Mammary epithelial cell (primary cell): ENCODE measurements at regions not wholly inside any gene's neighbourhood (a gene's known extent, or its start where the extent isn't known, plus 50 kb on each side); places are given as distances from the start of the nearest gene placed in this dataset.
"Not testable (repeated sequence)": the region's sequence is repeated elsewhere in the genome, so short reads cannot be mapped to it uniquely, and the experiment has no call there.

Source experiments
- CTCF ChIP-seq, 2 donors: IDR thresholded peaks in 1 of 2; conservative IDR thresholded peaks in 1 of 2; 2 replicates each; pipeline ENCODE4 v1.5.1; 2011 to 2012; ENCODE audit warnings: inconsistent platforms in 2 of 2, low read length in 2 of 2, mild to moderate bottlenecking in 2 of 2, control low read depth in 1 of 2, low read depth in 1 of 2; ENCODE audit not compliant: insufficient read depth in 1 of 2; ENCODE audit errors: extremely low read depth in 1 of 2
- EZH2 ChIP-seq: IDR thresholded peaks from 2 replicates; pipeline ENCODE4 v1.6.1; 2012; ENCODE audit warnings: low read length, inconsistent platforms, borderline replicate concordance

- not testable (repeated sequence) for TF ChIP-seq EZH2; CTCF (conservative IDR thresholded peaks at IDR 0.05 in 1 of 2, IDR thresholded peaks at IDR 0.05 in 1 of 2; ENCODE audit: extremely low read depth in 1 of 2, insufficient read depth in 1 of 2, low read depth in 1 of 2, low read length in 2 of 2)
These were observed 1056.1 kb downstream of the SLITRK5 start for GRCh38 chr13:88727236-88727635.
